ENCODE measurements at regions not wholly inside any gene's neighbourhood (a gene's known extent, or its start where the extent isn't known, plus 50 kb on each side); places are given as distances from the start of the nearest gene placed in this dataset.

- H3K36me3 Mint-ChIP-seq, result no peaks in the 10 kb centered on the region
- no peak for TF ChIP-seq EZH2 (IDR thresholded peaks at IDR 0.05)
- TF ChIP-seq, protein P1, sequence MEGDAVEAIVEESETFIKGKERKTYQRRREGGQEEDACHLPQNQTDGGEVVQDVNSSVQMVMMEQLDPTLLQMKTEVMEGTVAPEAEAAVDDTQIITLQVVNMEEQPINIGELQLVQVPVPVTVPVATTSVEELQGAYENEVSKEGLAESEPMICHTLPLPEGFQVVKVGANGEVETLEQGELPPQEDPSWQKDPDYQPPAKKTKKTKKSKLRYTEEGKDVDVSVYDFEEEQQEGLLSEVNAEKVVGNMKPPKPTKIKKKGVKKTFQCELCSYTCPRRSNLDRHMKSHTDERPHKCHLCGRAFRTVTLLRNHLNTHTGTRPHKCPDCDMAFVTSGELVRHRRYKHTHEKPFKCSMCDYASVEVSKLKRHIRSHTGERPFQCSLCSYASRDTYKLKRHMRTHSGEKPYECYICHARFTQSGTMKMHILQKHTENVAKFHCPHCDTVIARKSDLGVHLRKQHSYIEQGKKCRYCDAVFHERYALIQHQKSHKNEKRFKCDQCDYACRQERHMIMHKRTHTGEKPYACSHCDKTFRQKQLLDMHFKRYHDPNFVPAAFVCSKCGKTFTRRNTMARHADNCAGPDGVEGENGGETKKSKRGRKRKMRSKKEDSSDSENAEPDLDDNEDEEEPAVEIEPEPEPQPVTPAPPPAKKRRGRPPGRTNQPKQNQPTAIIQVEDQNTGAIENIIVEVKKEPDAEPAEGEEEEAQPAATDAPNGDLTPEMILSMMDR (IDR thresholded peaks at IDR 0.05), result no peak
- no peak for TF ChIP-seq EZH2phosphoT487 (IDR thresholded peaks at IDR 0.05)
- Histone ChIP-seq H3K9ac (no peak overlapping the region), H3K4me1 (peaks cover 7% of the 10 kb centered on the region), H4K20me1 (ENCODE audit: low read depth) (no peaks in the 10 kb centered on the region), H2AFZ (replicated peaks) (no peak overlapping the region), H3K27me3 (no peaks in the 10 kb centered on the region), H3K36me3 (no peaks in the 10 kb centered on the region), H3K79me2 (ENCODE audit: low read depth) (no peaks in the 10 kb centered on the region), H3K4me3 (no peak overlapping the region), H3K4me2 (no peak overlapping the region), H3F3A (ENCODE audit: low read depth) (no peaks in the 10 kb centered on the region), H3K9me3 (ENCODE audit: low read depth) (no peaks in the 10 kb centered on the region), H3K27ac (no peak overlapping the region)
- H3K9me3 Mint-ChIP-seq, result no peaks in the 10 kb centered on the region
- H3K4me1 Mint-ChIP-seq, result peaks cover 10% of the 10 kb centered on the region
- no peaks in the 10 kb centered on the region for H3K27me3 Mint-ChIP-seq (ENCODE audit: insufficient read depth, low read depth)
- no peak for DNase-seq (ENCODE audit: low spot score)
- H3K4me3 Mint-ChIP-seq, result no peak overlapping the region
- H3K27ac Mint-ChIP-seq, result no peak overlapping the region
These were observed 185.8 kb upstream of the TLE3 start for GRCh38 chr15:70283511-70283910.

DNA sequence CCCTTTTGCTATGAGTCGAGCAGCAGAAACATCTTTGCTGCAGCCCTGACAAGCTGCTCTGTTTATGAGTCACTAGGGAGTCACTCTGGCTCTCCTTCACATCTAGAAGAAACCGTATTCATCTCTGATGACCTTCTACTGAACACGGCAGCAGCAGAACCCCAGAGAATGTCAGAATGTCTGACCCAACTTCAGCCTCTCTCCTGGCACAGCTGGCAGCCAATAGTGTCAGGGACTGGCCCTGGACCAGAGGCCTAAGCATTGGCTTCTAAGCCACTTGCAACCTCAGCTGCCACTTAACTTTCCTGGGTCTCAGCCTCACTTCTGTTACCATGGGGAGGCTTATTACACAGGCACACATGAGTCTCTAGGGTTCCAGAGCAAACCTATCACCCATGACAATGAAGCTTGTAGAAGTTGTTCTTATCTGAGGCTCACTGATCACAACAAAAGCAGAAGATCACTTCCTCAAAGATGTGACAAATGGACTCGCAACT is 184.1 kb upstream of the TLE3 start:
- H4K20me1 ChIP-seq (ENCODE audit: low read depth), result no peaks in the 10 kb centered on the region
- H2AFZ ChIP-seq (replicated peaks), result no peak overlapping the region
- no peaks in the 10 kb centered on the region for H3K9me3 ChIP-seq (ENCODE audit: low read depth)
- H3K27me3 ChIP-seq, result no peaks in the 10 kb centered on the region
- H3K9ac ChIP-seq, result no peak overlapping the region
- Mint-ChIP-seq H3K27me3 (ENCODE audit: insufficient read depth, low read depth) (peaks cover 2% of the 10 kb centered on the region), H3K27ac (no peak overlapping the region), H3K9me3 (no peaks in the 10 kb centered on the region), H3K36me3 (no peaks in the 10 kb centered on the region), H3K4me1 (peaks cover 15% of the 10 kb centered on the region), H3K4me3 (no peak overlapping the region)
- no peak for DNase-seq (ENCODE audit: low spot score)
- H3K4me1 ChIP-seq, result peaks cover 7% of the 10 kb centered on the region
- H3K4me3 ChIP-seq, result no peak overlapping the region
- H3K36me3 ChIP-seq, result no peaks in the 10 kb centered on the region
- no peaks in the 10 kb centered on the region for H3F3A ChIP-seq (ENCODE audit: low read depth)
- H3K4me2 ChIP-seq, result no peak overlapping the region
- TF ChIP-seq EZH2 (IDR thresholded peaks at IDR 0.05) (no peak), EZH2phosphoT487 (IDR thresholded peaks at IDR 0.05) (no peak)
- TF ChIP-seq, protein P1 (IDR thresholded peaks at IDR 0.05), result no peak
- H3K27ac ChIP-seq, result no peak overlapping the region
- no peaks in the 10 kb centered on the region for H3K79me2 ChIP-seq (ENCODE audit: low read depth)

DNA sequence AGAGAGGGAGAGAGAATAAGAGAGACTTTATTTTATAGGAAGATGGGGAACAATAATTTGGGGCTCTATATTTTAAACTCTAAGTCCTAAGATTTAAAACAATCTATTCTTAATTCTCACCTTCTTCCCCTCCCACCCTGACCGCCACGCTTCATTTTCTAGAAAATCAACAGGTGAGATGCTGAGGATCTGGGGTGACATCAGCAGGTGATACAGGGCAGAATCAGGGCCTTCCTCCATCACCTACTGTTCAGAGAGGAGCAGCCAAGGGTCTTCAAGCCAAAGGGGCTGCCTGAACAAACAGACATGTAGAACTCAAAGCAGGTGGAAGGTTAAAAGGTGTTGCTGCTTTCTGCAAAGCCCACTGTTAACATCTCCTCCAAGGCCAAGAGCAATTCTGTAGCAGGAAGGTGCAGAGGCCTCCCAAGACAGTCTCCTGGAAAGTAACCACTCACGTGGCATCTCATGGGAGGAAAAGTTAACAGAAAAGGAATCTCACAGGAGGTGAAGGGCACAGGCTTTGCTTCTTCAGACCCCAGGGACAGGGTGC is 183.6 kb upstream of the TLE3 start:
- Mint-ChIP-seq H3K27me3 (ENCODE audit: insufficient read depth, low read depth) (peaks cover 2% of the 10 kb centered on the region), H3K36me3 (no peaks in the 10 kb centered on the region), H3K4me3 (no peak overlapping the region), H3K27ac (no peak overlapping the region), H3K4me1 (peaks cover 12% of the 10 kb centered on the region), H3K9me3 (no peaks in the 10 kb centered on the region)
- Histone ChIP-seq H3K27me3 (no peaks in the 10 kb centered on the region), H3K4me3 (no peak overlapping the region), H4K20me1 (ENCODE audit: low read depth) (no peaks in the 10 kb centered on the region), H3K79me2 (ENCODE audit: low read depth) (no peaks in the 10 kb centered on the region), H3K27ac (no peak overlapping the region), H2AFZ (replicated peaks) (no peak overlapping the region), H3K9me3 (ENCODE audit: low read depth) (no peaks in the 10 kb centered on the region), H3K36me3 (no peaks in the 10 kb centered on the region), H3F3A (ENCODE audit: low read depth) (no peaks in the 10 kb centered on the region), H3K4me1 (peaks cover 7% of the 10 kb centered on the region), H3K4me2 (no peak overlapping the region), H3K9ac (no peak overlapping the region)
- TF ChIP-seq EZH2 (IDR thresholded peaks at IDR 0.05) (no peak), EZH2phosphoT487 (IDR thresholded peaks at IDR 0.05) (no peak)
- TF ChIP-seq, protein P1 (IDR thresholded peaks at IDR 0.05), result no peak
- no peak for DNase-seq (ENCODE audit: low spot score)
